ENCODE measurements at regions not wholly inside any gene's neighbourhood (a gene's known extent, or its start where the extent isn't known, plus 50 kb on each side); places are given as distances from the start of the nearest gene placed in this dataset.

GRCh38 chr4:66872661-66873060 is 672.6 kb downstream of the CENPC start:
- no peak overlapping the region for H3K4me2 ChIP-seq (ENCODE audit: low read length)
- H3K9ac ChIP-seq (ENCODE audit: low read length), result no peak overlapping the region
- H4K20me1 ChIP-seq (ENCODE audit: insufficient read depth, low read length), result no peaks in the 10 kb centered on the region
- Mint-ChIP-seq H3K36me3 (ENCODE audit: low read depth, unreplicated experiment) (no peaks in the 10 kb centered on the region), H3K27ac (ENCODE audit: unreplicated experiment) (no peak overlapping the region), H3K4me1 (ENCODE audit: low read depth, unreplicated experiment) (no peaks in the 10 kb centered on the region), H3K9me3 (ENCODE audit: unreplicated experiment) (no peaks in the 10 kb centered on the region), H3K4me3 (ENCODE audit: unreplicated experiment) (no peak overlapping the region), H3K27me3 (ENCODE audit: low read depth, unreplicated experiment) (no peaks in the 10 kb centered on the region)
- H3K36me3 ChIP-seq (ENCODE audit: insufficient read depth, low read length), result no peaks in the 10 kb centered on the region
- DNase-seq (ENCODE audit: low read depth), result no peak
- TF ChIP-seq EZH2 (IDR thresholded peaks at IDR 0.05; ENCODE audit: insufficient read depth, low read length) (no peak), CTCF (IDR thresholded peaks at IDR 0.05; ENCODE audit: insufficient read depth, low read depth, low read length) (no peak)
- FAIRE-seq, result no peak
- no peak overlapping the region for H3K4me3 ChIP-seq (ENCODE audit: insufficient read depth, low read depth, low read length)
- no peak overlapping the region for H2AFZ ChIP-seq (ENCODE audit: low read depth, low read length)
- H3K4me1 ChIP-seq (ENCODE audit: insufficient read depth, low read length), result no peaks in the 10 kb centered on the region
- no peaks in the 10 kb centered on the region for H3K27me3 ChIP-seq (ENCODE audit: insufficient read depth, low read length)
- H3K79me2 ChIP-seq (ENCODE audit: insufficient read depth, low read length), result no peaks in the 10 kb centered on the region
- no peak overlapping the region for H3K27ac ChIP-seq (ENCODE audit: low read depth, low read length)
- H3K9me3 ChIP-seq (ENCODE audit: insufficient read depth, low read depth, low read length), result no peaks in the 10 kb centered on the region

GRCh38 chr4:66863481-66863880 is 681.8 kb downstream of the CENPC start:
- no peaks in the 10 kb centered on the region for H3K79me2 ChIP-seq (ENCODE audit: insufficient read depth, low read length)
- no peaks in the 10 kb centered on the region for H3K27me3 Mint-ChIP-seq (ENCODE audit: low read depth, unreplicated experiment)
- FAIRE-seq, result no peak

More at GRCh38 chr4:66863481-66863880, 681.8 kb downstream of the CENPC start:
- no peaks in the 10 kb centered on the region for H3K36me3 Mint-ChIP-seq (ENCODE audit: low read depth, unreplicated experiment)
- Histone ChIP-seq H3K27me3 (ENCODE audit: insufficient read depth, low read length) (no peaks in the 10 kb centered on the region), H3K4me1 (ENCODE audit: insufficient read depth, low read length) (no peaks in the 10 kb centered on the region), H4K20me1 (ENCODE audit: insufficient read depth, low read length) (no peaks in the 10 kb centered on the region), H3K27ac (ENCODE audit: low read depth, low read length) (no peak overlapping the region), H3K9ac (ENCODE audit: low read length) (no peak overlapping the region), H3K36me3 (ENCODE audit: insufficient read depth, low read length) (no peaks in the 10 kb centered on the region), H2AFZ (ENCODE audit: low read depth, low read length) (no peak overlapping the region), H3K9me3 (ENCODE audit: insufficient read depth, low read depth, low read length) (no peaks in the 10 kb centered on the region), H3K4me3 (ENCODE audit: insufficient read depth, low read depth, low read length) (no peak overlapping the region), H3K4me2 (ENCODE audit: low read length) (no peak overlapping the region)
- no peak overlapping the region for H3K27ac Mint-ChIP-seq (ENCODE audit: unreplicated experiment)
- no peak for DNase-seq (ENCODE audit: low read depth)
- no peaks in the 10 kb centered on the region for H3K4me1 Mint-ChIP-seq (ENCODE audit: low read depth, unreplicated experiment)
- no peak overlapping the region for H3K4me3 Mint-ChIP-seq (ENCODE audit: unreplicated experiment)
- TF ChIP-seq CTCF (IDR thresholded peaks at IDR 0.05; ENCODE audit: insufficient read depth, low read depth, low read length), result no peak
- TF ChIP-seq EZH2 (IDR thresholded peaks at IDR 0.05; ENCODE audit: insufficient read depth, low read length), result no peak
- H3K9me3 Mint-ChIP-seq (ENCODE audit: unreplicated experiment), result peaks cover 3% of the 10 kb centered on the region

All from astrocyte (in vitro differentiated cells and primary cell).